ENCODE measurements at regions not wholly inside any gene's neighbourhood (a gene's known extent, or its start where the extent isn't known, plus 50 kb on each side); places are given as distances from the start of the nearest gene placed in this dataset.

GRCh38 chr4:20196476-20196875 is 55.2 kb upstream of the SLIT2 start:
- Histone ChIP-seq H3K4me3 (replicated peaks in 1 of 3; ENCODE audit: insufficient read depth in 1 of 3, low read depth in 1 of 3, low read length in 3 of 3) (no peak overlapping the region), H3K9ac (replicated peaks; ENCODE audit: extremely low read depth, insufficient read depth, low read length) (no peak overlapping the region), H3K27ac (ENCODE audit: insufficient read depth, low read depth, low read length) (no peak overlapping the region), H4K20me1 (replicated peaks; ENCODE audit: control insufficient read depth, extremely low read depth, insufficient read depth, low read length) (no peaks in the 10 kb centered on the region), H3K27me3 (ENCODE audit: control insufficient read depth in 2 of 2, insufficient read depth in 2 of 2, low read length in 2 of 2) (no peaks in the 10 kb centered on the region), H3K4me2 (ENCODE audit: insufficient read depth, low read length) (no peak overlapping the region), H3K9me1 (replicated peaks; ENCODE audit: control insufficient read depth, extremely low read depth, insufficient read depth, low read length) (no peaks in the 10 kb centered on the region), H3K9me3 (replicated peaks; ENCODE audit: control insufficient read depth, insufficient read depth, low read length) (no peaks in the 10 kb centered on the region), H3K79me2 (ENCODE audit: control insufficient read depth, insufficient read depth, low read length) (no peaks in the 10 kb centered on the region), H3K4me1 (ENCODE audit: control insufficient read depth, extremely low read depth, insufficient read depth, low read length) (peaks cover 20% of the 10 kb centered on the region), H3K36me3 (ENCODE audit: control insufficient read depth in 2 of 2, extremely low read depth in 1 of 2, insufficient read depth in 2 of 2, low read length in 2 of 2) (no peaks in the 10 kb centered on the region), H2AFZ (ENCODE audit: low read depth, low read length) (no peak overlapping the region)
- no TSS peak for BruUV-seq (replicated peaks)
- no peak for TF ChIP-seq GATA2 (IDR thresholded peaks at IDR 0.05; ENCODE audit: insufficient read depth, insufficient read length, low read depth, low read length)
- no peak for TF ChIP-seq FOS (IDR thresholded peaks at IDR 0.05; ENCODE audit: borderline replicate concordance, insufficient read depth, low read length)
- no peak for TF ChIP-seq JUN (IDR thresholded peaks at IDR 0.05; ENCODE audit: borderline replicate concordance, insufficient read depth, insufficient read length, low read depth)
- no peak for TF ChIP-seq MAX (IDR thresholded peaks at IDR 0.05; ENCODE audit: insufficient read depth, insufficient read length)
- TF ChIP-seq CTCF (IDR thresholded peaks at IDR 0.05; ENCODE audit: extremely low read depth in 1 of 2, insufficient read depth in 1 of 2, low read depth in 1 of 2, low read length in 2 of 2), result no peak
- no peak for TF ChIP-seq MYC (IDR thresholded peaks at IDR 0.05; ENCODE audit: low read depth, low read length)
- TF ChIP-seq POLR2AphosphoS5 (IDR thresholded peaks at IDR 0.05; ENCODE audit: insufficient read depth, low read depth, low read length), result no peak
- dilution Hi-C loops (cut with MboI; ENCODE audit: extremely low pct_ligation_motif_present, low sequenced_read_pairs), result no loop called here
- intact Hi-C loops (cut with micrococcal nuclease), result no loop called here
- ChIA-PET POLR2A (no interaction called here), CTCF (no interaction called here)
- DNase-seq (ENCODE audit: low read depth, low spot score) (no peak), FAIRE-seq (no peak)

All from endothelial cell of umbilical vein (primary cell).